GM18907 (cell line): ENCODE measurements at regions not wholly inside any gene's neighbourhood (a gene's known extent, or its start where the extent isn't known, plus 50 kb on each side); places are given as distances from the start of the nearest gene placed in this dataset.

Experiments used
- ATAC-seq: cut with Tn5 transposase; IDR thresholded peaks from one replicate; pipeline ENCODE4 v1.9.1; 2021; ENCODE audit warnings: mild to moderate bottlenecking, moderate library complexity; ENCODE audit not compliant: unreplicated experiment

- ATAC-seq: no peak
Observed at GRCh38 chrX:22648281-22648680, 351.5 kb upstream of the DDX53 start.

GRCh38 chrX:22650691-22651090 lies 349.1 kb upstream of the DDX53 start:
- ATAC-seq: no peak

- no peak for ATAC-seq
Observed at GRCh38 chrX:22652596-22652995, 347.2 kb upstream of the DDX53 start.

- ATAC-seq: no peak
Observed at GRCh38 chrX:22660756-22661155, 339.0 kb upstream of the DDX53 start.

- ATAC-seq: no peak
Observed at GRCh38 chrX:22662776-22663175, 337.0 kb upstream of the DDX53 start.

GRCh38 chrX:22664826-22665225 lies 334.9 kb upstream of the DDX53 start:
- no peak for ATAC-seq

- ATAC-seq: no peak
Observed at GRCh38 chrX:22665818-22666217, 333.9 kb upstream of the DDX53 start.

GRCh38 chrX:22666441-22666840 lies 333.3 kb upstream of the DDX53 start:
- ATAC-seq: no peak

GRCh38 chrX:22674932-22675331 lies 324.8 kb upstream of the DDX53 start:
- ATAC-seq: no peak

GRCh38 chrX:22686138-22686541 lies 313.6 kb upstream of the DDX53 start:
- ATAC-seq: no peak

GRCh38 chrX:22689290-22689689 lies 310.5 kb upstream of the DDX53 start:
- ATAC-seq: no peak

GRCh38 chrX:22690116-22690515 lies 309.6 kb upstream of the DDX53 start:
- ATAC-seq: no peak

- no peak for ATAC-seq
Observed at GRCh38 chrX:22691966-22692565, 307.7 kb upstream of the DDX53 start.

- no peak for ATAC-seq
Observed at GRCh38 chrX:22698151-22698550, 301.6 kb upstream of the DDX53 start.

- ATAC-seq: no peak
Observed at GRCh38 chrX:22699581-22700091, 300.1 kb upstream of the DDX53 start.

GRCh38 chrX:22712942-22713341 lies 286.8 kb upstream of the DDX53 start:
- no peak for ATAC-seq

GRCh38 chrX:22730542-22730941 lies 269.2 kb upstream of the DDX53 start:
- no peak for ATAC-seq

GRCh38 chrX:22737541-22737940 lies 262.2 kb upstream of the DDX53 start:
- no peak for ATAC-seq

GRCh38 chrX:22739276-22739675 lies 260.5 kb upstream of the DDX53 start:
- no peak for ATAC-seq

- no peak for ATAC-seq
Observed at GRCh38 chrX:22740836-22741235, 258.9 kb upstream of the DDX53 start.

- no peak for ATAC-seq
Observed at GRCh38 chrX:22742174-22742573, 257.6 kb upstream of the DDX53 start.

- ATAC-seq: no peak
Observed at GRCh38 chrX:22746081-22746480, 253.7 kb upstream of the DDX53 start.
